ENCODE measurements at regions not wholly inside any gene's neighbourhood (a gene's known extent, or its start where the extent isn't known, plus 50 kb on each side); places are given as distances from the start of the nearest gene placed in this dataset.

DNA sequence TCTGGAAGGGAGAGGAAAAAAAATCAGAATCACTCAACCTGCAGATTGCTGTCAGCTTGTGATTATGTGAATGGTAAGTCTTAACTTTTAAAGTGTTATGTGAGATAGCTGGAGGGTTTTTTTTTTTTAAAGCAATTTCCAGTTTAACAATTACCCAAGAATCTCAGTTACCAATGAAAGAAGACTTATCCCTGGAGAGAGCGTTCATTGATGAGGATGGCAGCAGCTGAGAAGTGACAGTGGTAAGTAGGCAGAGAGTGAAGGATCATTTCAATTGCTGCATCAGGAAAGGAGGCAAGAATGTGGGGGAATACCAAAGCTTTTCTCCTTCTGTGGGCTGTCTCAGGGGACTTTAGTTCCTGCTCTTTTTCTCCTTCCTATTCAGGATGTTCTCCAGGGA is 370.2 kb upstream of the C9orf72 start:
- H3K27me3 Mint-ChIP-seq = no peaks in the 10 kb centered on the region
- peaks cover 9% of the 10 kb centered on the region for H3K9me3 Mint-ChIP-seq
- no peaks in the 10 kb centered on the region for H3K36me3 Mint-ChIP-seq
- no peak overlapping the region for H3K4me3 Mint-ChIP-seq
- no peak for DNase-seq (ENCODE audit: low spot score)
- no peaks in the 10 kb centered on the region for H3K4me1 Mint-ChIP-seq (ENCODE audit: low read depth in 2 of 2)
- no peak overlapping the region for H3K27ac Mint-ChIP-seq
- no peak for ATAC-seq

GRCh38 chr9:27945386-27945785 is 372.1 kb upstream of the C9orf72 start:
- Mint-ChIP-seq H3K4me1 (ENCODE audit: low read depth in 2 of 2) (no peaks in the 10 kb centered on the region), H3K27ac (no peak overlapping the region), H3K36me3 (peaks cover 2% of the 10 kb centered on the region), H3K27me3 (no peaks in the 10 kb centered on the region), H3K4me3 (no peak overlapping the region), H3K9me3 (peaks cover 9% of the 10 kb centered on the region)
- DNase-seq (ENCODE audit: low spot score) (no peak), ATAC-seq (no peak)

- Mint-ChIP-seq H3K4me1 (ENCODE audit: low read depth in 2 of 2) (no peaks in the 10 kb centered on the region), H3K9me3 (peaks cover 7% of the 10 kb centered on the region), H3K27ac (no peak overlapping the region), H3K36me3 (peaks cover 7% of the 10 kb centered on the region), H3K4me3 (no peak overlapping the region), H3K27me3 (no peaks in the 10 kb centered on the region)
- no peak for ATAC-seq
- no peak for DNase-seq (ENCODE audit: low spot score)
Measured at GRCh38 chr9:27950382-27950781, 377.1 kb upstream of the C9orf72 start.

- H3K4me3 Mint-ChIP-seq = no peak overlapping the region
- DNase-seq (ENCODE audit: low spot score) = no peak
- no peak overlapping the region for H3K27ac Mint-ChIP-seq
- no peak for ATAC-seq
- H3K4me1 Mint-ChIP-seq (ENCODE audit: low read depth in 2 of 2) = no peaks in the 10 kb centered on the region
- peaks cover 7% of the 10 kb centered on the region for H3K36me3 Mint-ChIP-seq
- H3K27me3 Mint-ChIP-seq = no peaks in the 10 kb centered on the region
- peaks cover 7% of the 10 kb centered on the region for H3K9me3 Mint-ChIP-seq
Measured at GRCh38 chr9:27954858-27955257, 381.6 kb upstream of the C9orf72 start.

DNA sequence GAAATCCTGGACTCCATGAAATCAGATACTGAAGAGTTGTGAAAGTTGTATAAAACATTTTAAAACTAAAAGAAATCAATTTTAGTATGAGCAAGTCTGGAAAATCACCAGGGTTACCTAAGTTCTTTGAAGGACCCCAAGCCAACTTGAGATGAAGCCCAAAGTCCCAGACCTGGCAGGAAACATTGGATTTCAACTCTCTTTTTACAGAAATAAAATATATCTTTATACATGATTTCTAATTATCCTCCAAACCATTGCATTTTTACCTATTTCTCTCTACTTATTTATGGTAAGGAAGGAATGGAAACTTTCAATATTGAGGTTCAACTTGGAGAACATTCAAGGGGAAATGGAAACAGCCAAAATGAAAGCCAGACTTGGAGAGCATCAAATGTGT is 390.6 kb upstream of the C9orf72 start:
- no peaks in the 10 kb centered on the region for H3K4me1 Mint-ChIP-seq (ENCODE audit: low read depth in 2 of 2)
- DNase-seq (ENCODE audit: low spot score) = no peak
- ATAC-seq = no peak
- no peaks in the 10 kb centered on the region for H3K27me3 Mint-ChIP-seq
- no peak overlapping the region for H3K27ac Mint-ChIP-seq
- H3K4me3 Mint-ChIP-seq = no peak overlapping the region
- H3K9me3 Mint-ChIP-seq = peaks cover 14% of the 10 kb centered on the region
- peaks cover 6% of the 10 kb centered on the region for H3K36me3 Mint-ChIP-seq

- H3K27me3 Mint-ChIP-seq = no peaks in the 10 kb centered on the region
- no peak overlapping the region for H3K4me3 Mint-ChIP-seq
- peaks cover 14% of the 10 kb centered on the region for H3K9me3 Mint-ChIP-seq
- no peaks in the 10 kb centered on the region for H3K4me1 Mint-ChIP-seq (ENCODE audit: low read depth in 2 of 2)
- DNase-seq (ENCODE audit: low spot score) = no peak
- H3K27ac Mint-ChIP-seq = no peak overlapping the region
- no peaks in the 10 kb centered on the region for H3K36me3 Mint-ChIP-seq
- ATAC-seq = no peak
Measured at GRCh38 chr9:27967210-27967609, 393.9 kb upstream of the C9orf72 start.

DNA sequence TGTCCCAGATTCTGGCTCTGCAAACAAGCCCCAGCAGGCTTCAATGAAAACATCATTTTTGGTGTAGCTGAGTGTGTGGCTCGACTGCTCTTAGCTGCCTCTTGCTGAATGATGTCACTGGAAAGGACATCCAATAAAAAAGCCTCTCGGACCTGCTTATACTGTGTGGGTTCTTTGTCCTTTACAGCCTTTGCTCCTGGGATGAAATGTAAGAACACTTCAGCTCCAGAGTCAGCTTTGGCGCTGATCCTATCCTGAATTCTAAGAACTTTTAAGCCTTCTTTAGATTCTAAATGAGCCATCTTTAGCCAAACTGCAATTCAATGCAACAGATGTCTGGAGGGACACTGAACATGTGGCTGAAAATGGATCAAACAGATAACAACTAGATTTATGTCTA is 404.6 kb upstream of the C9orf72 start:
- no peaks in the 10 kb centered on the region for H3K4me1 Mint-ChIP-seq (ENCODE audit: low read depth in 2 of 2)
- H3K4me3 Mint-ChIP-seq = no peak overlapping the region
- H3K36me3 Mint-ChIP-seq = no peaks in the 10 kb centered on the region
- no peak overlapping the region for H3K27ac Mint-ChIP-seq
- H3K27me3 Mint-ChIP-seq = no peaks in the 10 kb centered on the region
- H3K9me3 Mint-ChIP-seq = peaks cover 3% of the 10 kb centered on the region
- no peak for ATAC-seq
- DNase-seq (ENCODE audit: low spot score) = no peak

GRCh38 chr9:27985714-27986113 is 412.4 kb upstream of the C9orf72 start:
- no peaks in the 10 kb centered on the region for H3K4me1 Mint-ChIP-seq (ENCODE audit: low read depth in 2 of 2)
- no peak overlapping the region for H3K4me3 Mint-ChIP-seq
- H3K9me3 Mint-ChIP-seq = peaks cover 16% of the 10 kb centered on the region
- peaks cover 6% of the 10 kb centered on the region for H3K36me3 Mint-ChIP-seq
- ATAC-seq (no peak), DNase-seq (ENCODE audit: low spot score) (no peak)
- H3K27me3 Mint-ChIP-seq = no peaks in the 10 kb centered on the region
- no peak overlapping the region for H3K27ac Mint-ChIP-seq

DNA sequence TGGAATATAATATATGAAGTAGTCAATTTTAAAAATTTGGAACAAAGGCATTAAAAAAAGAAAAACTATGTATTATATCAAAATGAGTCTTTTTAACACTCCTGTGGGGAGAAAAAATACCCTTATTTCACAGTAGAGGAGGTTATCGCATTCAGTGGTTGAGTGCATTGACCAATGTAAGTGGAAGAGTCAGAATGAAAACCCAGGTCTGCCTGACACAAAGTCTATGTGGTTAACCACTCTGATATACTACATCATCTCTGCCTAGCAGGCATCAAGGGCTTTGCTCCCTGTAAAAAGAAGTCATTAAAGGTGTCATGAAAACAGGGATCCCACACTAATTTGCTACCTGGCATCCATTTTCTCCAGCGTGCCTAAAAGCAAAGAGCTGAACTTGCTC is 417.2 kb upstream of the C9orf72 start:
- Mint-ChIP-seq H3K9me3 (peaks cover 16% of the 10 kb centered on the region), H3K4me3 (no peak overlapping the region), H3K4me1 (ENCODE audit: low read depth in 2 of 2) (no peaks in the 10 kb centered on the region), H3K27ac (no peak overlapping the region), H3K36me3 (peaks cover 6% of the 10 kb centered on the region), H3K27me3 (no peaks in the 10 kb centered on the region)
- ATAC-seq = peak; percentile 73 to 74
- no peak for DNase-seq (ENCODE audit: low spot score)

DNA sequence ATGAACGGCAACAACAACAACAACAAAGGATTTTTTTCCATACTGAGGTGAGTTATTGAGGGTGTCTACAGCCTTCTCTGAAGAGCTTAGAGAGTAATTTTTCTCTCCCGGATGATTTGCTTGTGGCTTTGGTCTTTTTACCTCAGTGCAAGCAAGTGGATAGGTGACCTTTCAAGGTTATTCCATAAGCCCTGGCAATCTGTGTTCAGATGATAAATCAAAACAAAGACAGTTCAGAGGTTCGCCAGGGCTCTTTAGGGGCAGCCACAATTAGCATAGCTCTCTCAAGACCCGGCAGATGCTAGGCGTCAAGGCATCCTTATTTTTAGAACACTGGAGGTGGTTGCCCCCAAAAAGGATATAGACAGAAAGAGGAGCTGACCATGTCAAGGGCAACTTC is 417.9 kb upstream of the C9orf72 start:
- no peak for ATAC-seq
- H3K9me3 Mint-ChIP-seq = peaks cover 16% of the 10 kb centered on the region
- no peaks in the 10 kb centered on the region for H3K27me3 Mint-ChIP-seq
- H3K4me3 Mint-ChIP-seq = no peak overlapping the region
- peaks cover 6% of the 10 kb centered on the region for H3K36me3 Mint-ChIP-seq
- no peak for DNase-seq (ENCODE audit: low spot score)
- H3K4me1 Mint-ChIP-seq (ENCODE audit: low read depth in 2 of 2) = no peaks in the 10 kb centered on the region
- no peak overlapping the region for H3K27ac Mint-ChIP-seq

GRCh38 chr9:28001096-28001495 is 427.8 kb upstream of the C9orf72 start:
- no peak for DNase-seq (ENCODE audit: low spot score)
- Mint-ChIP-seq H3K27me3 (no peaks in the 10 kb centered on the region), H3K36me3 (no peaks in the 10 kb centered on the region), H3K4me3 (no peak overlapping the region), H3K27ac (no peak overlapping the region), H3K4me1 (ENCODE audit: low read depth in 2 of 2) (no peaks in the 10 kb centered on the region), H3K9me3 (peaks cover 3% of the 10 kb centered on the region)
- no peak for ATAC-seq

DNA sequence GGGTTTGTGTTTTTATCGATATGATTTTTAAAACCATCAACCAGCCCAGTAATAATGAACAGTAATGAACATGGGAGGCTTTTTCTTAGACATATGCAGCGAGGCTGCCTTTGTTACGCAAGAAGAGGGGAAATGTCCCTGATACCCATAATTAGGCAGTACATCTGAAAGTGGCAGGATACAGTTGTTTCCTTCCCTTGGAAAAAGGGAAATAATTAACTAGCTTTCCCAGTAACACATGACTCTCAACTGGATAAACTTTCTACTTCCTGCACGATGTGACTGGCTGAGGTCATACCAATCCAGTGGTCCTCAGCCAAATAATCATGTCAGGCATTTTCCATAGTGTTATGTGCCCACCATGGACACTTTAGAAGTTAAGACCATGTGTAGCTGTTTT is 431.6 kb upstream of the C9orf72 start:
- Mint-ChIP-seq H3K4me3 (no peak overlapping the region), H3K36me3 (no peaks in the 10 kb centered on the region), H3K4me1 (ENCODE audit: low read depth in 2 of 2) (no peaks in the 10 kb centered on the region), H3K27me3 (no peaks in the 10 kb centered on the region), H3K27ac (no peak overlapping the region), H3K9me3 (peaks cover 3% of the 10 kb centered on the region)
- ATAC-seq (no peak), DNase-seq (ENCODE audit: low spot score) (no peak)

DNA sequence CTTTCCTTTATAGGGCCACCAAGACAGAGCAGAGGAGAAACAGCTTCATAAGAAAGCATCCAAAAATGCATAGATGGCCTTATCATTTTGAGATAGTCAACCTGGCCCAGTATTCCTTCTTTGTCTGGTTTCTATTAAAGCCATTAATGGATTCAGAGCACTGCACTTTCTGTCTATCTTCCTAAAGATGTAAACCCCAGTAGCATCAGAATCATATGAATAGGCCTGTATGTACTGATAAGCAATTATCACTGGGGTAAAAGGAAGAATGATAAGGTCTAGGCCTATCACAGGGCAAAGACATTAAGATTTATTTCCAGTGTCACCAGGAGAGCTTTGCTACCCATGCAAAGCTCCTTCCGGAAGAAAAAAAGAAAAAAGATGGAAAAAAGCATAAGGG is 432.5 kb upstream of the C9orf72 start:
- no peak overlapping the region for H3K27ac Mint-ChIP-seq
- ATAC-seq = no peak
- H3K27me3 Mint-ChIP-seq = no peaks in the 10 kb centered on the region

GRCh38 chr9:28007097-28007817 is 434.0 kb upstream of the C9orf72 start:
- Mint-ChIP-seq H3K27ac (no peak overlapping the region), H3K4me1 (ENCODE audit: low read depth in 2 of 2) (no peaks in the 10 kb centered on the region), H3K27me3 (no peaks in the 10 kb centered on the region), H3K9me3 (peaks cover 7% of the 10 kb centered on the region), H3K4me3 (no peak overlapping the region), H3K36me3 (no peaks in the 10 kb centered on the region)
- no peak for ATAC-seq
- no peak for DNase-seq (ENCODE audit: low spot score)

More for the DNA sequence above, 432.5 kb upstream of the C9orf72 start:
- Mint-ChIP-seq H3K4me1 (ENCODE audit: low read depth in 2 of 2) (no peaks in the 10 kb centered on the region), H3K4me3 (no peak overlapping the region), H3K36me3 (no peaks in the 10 kb centered on the region), H3K9me3 (peaks cover 4% of the 10 kb centered on the region)
- DNase-seq (ENCODE audit: low spot score) = no peak

DNA sequence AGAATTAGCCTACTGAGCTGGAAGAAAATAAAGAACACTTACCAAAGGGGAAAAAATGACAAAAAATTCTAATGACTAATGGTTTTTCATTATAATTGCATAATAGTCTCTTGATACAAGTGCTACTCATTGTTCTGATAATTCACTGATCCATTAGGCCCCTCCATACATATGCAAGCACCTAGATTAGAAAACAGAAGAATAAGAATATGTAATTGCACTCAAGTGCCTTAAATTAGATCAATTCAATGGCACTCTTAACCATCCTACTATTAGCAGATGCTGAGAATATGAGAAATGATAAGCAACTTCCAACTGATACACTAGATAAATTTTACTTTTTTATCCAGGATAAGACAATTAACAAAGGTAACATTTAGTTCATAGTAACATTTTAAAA is 440.9 kb upstream of the C9orf72 start:
- Mint-ChIP-seq H3K4me3 (no peak overlapping the region), H3K27me3 (no peaks in the 10 kb centered on the region), H3K4me1 (ENCODE audit: low read depth in 2 of 2) (no peaks in the 10 kb centered on the region), H3K9me3 (peaks cover 18% of the 10 kb centered on the region), H3K36me3 (no peaks in the 10 kb centered on the region), H3K27ac (no peak overlapping the region)
- ATAC-seq = no peak
- no peak for DNase-seq (ENCODE audit: low spot score)

Data from natural killer cell treated with Interleukin-12 subunit alpha and Interleukin-12 subunit beta and Interleukin-15 and Interleukin-18, amount 100 ng/mL, for 72 hours (primary cell).